ENCODE measurements at regions not wholly inside any gene's neighbourhood (a gene's known extent, or its start where the extent isn't known, plus 50 kb on each side); places are given as distances from the start of the nearest gene placed in this dataset.

- TF ChIP-seq MXI1 (conservative IDR thresholded peaks at IDR 0.05; ENCODE audit: poor library complexity, severe bottlenecking) (no peak), RAD21 (conservative IDR thresholded peaks at IDR 0.05) (no peak), EP300 (conservative IDR thresholded peaks at IDR 0.05; ENCODE audit: poor library complexity, severe bottlenecking) (no peak), POLR2AphosphoS5 (IDR thresholded peaks at IDR 0.05) (no peak), EZH2 (IDR thresholded peaks at IDR 0.05; ENCODE audit: borderline replicate concordance, insufficient read depth, low read length, poor library complexity, severe bottlenecking) (no peak), SMC3 (conservative IDR thresholded peaks at IDR 0.05; ENCODE audit: poor library complexity) (no peak), REST (IDR thresholded peaks at IDR 0.05; ENCODE audit: borderline replicate concordance) (no peak), TAF1 (IDR thresholded peaks at IDR 0.05; ENCODE audit: low read depth) (no peak), CTCF (IDR thresholded peaks at IDR 0.05; ENCODE audit: poor library complexity, severe bottlenecking) (no peak)
- H3K9me2 ChIP-seq (ENCODE audit: insufficient read depth, low read length) = no peaks in the 10 kb centered on the region
- no peak overlapping the region for H3K9ac ChIP-seq (ENCODE audit: low read length)
- no peaks in the 10 kb centered on the region for H3K27me3 ChIP-seq (ENCODE audit: insufficient read depth, low read depth, low read length)
- H3K9me3 ChIP-seq (ENCODE audit: low read length) = no peaks in the 10 kb centered on the region
- no peak overlapping the region for H3K27ac ChIP-seq (ENCODE audit: low read length)
- H3K36me3 ChIP-seq (ENCODE audit: insufficient read depth, low read length) = no peaks in the 10 kb centered on the region
- H3K4me3 ChIP-seq (ENCODE audit: low read length) = no peak overlapping the region
- H3K4me2 ChIP-seq (ENCODE audit: low read length) = no peak overlapping the region
- H3F3A ChIP-seq (ENCODE audit: insufficient read depth, low read length, poor library complexity, severe bottlenecking) = no peaks in the 10 kb centered on the region
- no peak overlapping the region for H2AFZ ChIP-seq (ENCODE audit: low read depth, low read length)
- H4K20me1 ChIP-seq (ENCODE audit: insufficient read depth) = no peaks in the 10 kb centered on the region
- no peaks in the 10 kb centered on the region for H3K79me2 ChIP-seq (replicated peaks; ENCODE audit: insufficient read depth, low read length)
Observed at GRCh38 chr7:85875398-85875797, 688.5 kb upstream of the SEMA3D start.

GRCh38 chr7:85866540-85866939 lies 679.7 kb upstream of the SEMA3D start:
- Histone ChIP-seq H3K9me2 (ENCODE audit: insufficient read depth, low read length) (no peaks in the 10 kb centered on the region), H4K20me1 (ENCODE audit: insufficient read depth) (no peaks in the 10 kb centered on the region), H3K27ac (ENCODE audit: low read length) (no peak overlapping the region), H3F3A (ENCODE audit: insufficient read depth, low read length, poor library complexity, severe bottlenecking) (no peaks in the 10 kb centered on the region), H2AFZ (ENCODE audit: low read depth, low read length) (no peak overlapping the region), H3K4me3 (ENCODE audit: low read length) (no peak overlapping the region), H3K27me3 (ENCODE audit: insufficient read depth, low read depth, low read length) (no peaks in the 10 kb centered on the region), H3K79me2 (replicated peaks; ENCODE audit: insufficient read depth, low read length) (no peaks in the 10 kb centered on the region), H3K9me3 (ENCODE audit: low read length) (no peaks in the 10 kb centered on the region), H3K4me2 (ENCODE audit: low read length) (no peak overlapping the region), H3K9ac (ENCODE audit: low read length) (no peak overlapping the region), H3K36me3 (ENCODE audit: insufficient read depth, low read length) (no peaks in the 10 kb centered on the region)
- no peak for TF ChIP-seq MXI1 (conservative IDR thresholded peaks at IDR 0.05; ENCODE audit: poor library complexity, severe bottlenecking)
- TF ChIP-seq RAD21 (conservative IDR thresholded peaks at IDR 0.05) = no peak
- no peak for TF ChIP-seq CTCF (IDR thresholded peaks at IDR 0.05; ENCODE audit: poor library complexity, severe bottlenecking)
- no peak for TF ChIP-seq SMC3 (conservative IDR thresholded peaks at IDR 0.05; ENCODE audit: poor library complexity)
- no peak for TF ChIP-seq TAF1 (IDR thresholded peaks at IDR 0.05; ENCODE audit: low read depth)
- no peak for TF ChIP-seq EP300 (conservative IDR thresholded peaks at IDR 0.05; ENCODE audit: poor library complexity, severe bottlenecking)
